ENCODE measurements at regions not wholly inside any gene's neighbourhood (a gene's known extent, or its start where the extent isn't known, plus 50 kb on each side); places are given as distances from the start of the nearest gene placed in this dataset.

GRCh38 chr10:111243126-111243525 lies 166.3 kb downstream of the ADRA2A start:
- no peak for TF ChIP-seq MAX (IDR thresholded peaks at IDR 0.05)
- TF ChIP-seq POLR2AphosphoS5 (IDR thresholded peaks at IDR 0.05; ENCODE audit: low read depth, low read length) = no peak

Data from H1 (cell line).